NCI-H2196 (cell line): ENCODE measurements at regions not wholly inside any gene's neighbourhood (a gene's known extent, or its start where the extent isn't known, plus 50 kb on each side); places are given as distances from the start of the nearest gene placed in this dataset.
A peak's percentile ranks its signal among the peaks of the same experiment; 100 is the strongest.
"Not testable (repeated sequence)": the region's sequence is repeated elsewhere in the genome, so short reads cannot be mapped to it uniquely, and the experiment has no call there.

Experiments
- DNase-seq: peaks from one replicate; lab custom pipeline; 2025; ENCODE audit not compliant: unreplicated experiment; lab: John Stamatoyannopoulos, UW

- DNase-seq, result peak; percentile 30
Observed at GRCh38 chr1:29550119-29550841, 314.0 kb downstream of the PTPRU start.

GRCh38 chr1:29549728-29550118 is 313.4 kb downstream of the PTPRU start:
- DNase-seq, result not testable (repeated sequence)

GRCh38 chr1:29549001-29549400 is 312.7 kb downstream of the PTPRU start:
- DNase-seq, result no peak

- DNase-seq, result no peak
Observed at GRCh38 chr1:29548091-29548490, 311.8 kb downstream of the PTPRU start.

- no peak for DNase-seq
Observed at GRCh38 chr1:29547300-29547699, 311.0 kb downstream of the PTPRU start.

- DNase-seq, result no peak
Observed at GRCh38 chr1:29546496-29546895, 310.2 kb downstream of the PTPRU start.

- DNase-seq, result no peak
Observed at GRCh38 chr1:29544406-29544805, 308.1 kb downstream of the PTPRU start.

- no peak for DNase-seq
Observed at GRCh38 chr1:29543586-29543985, 307.3 kb downstream of the PTPRU start.

GRCh38 chr1:29542548-29542947 is 306.2 kb downstream of the PTPRU start:
- DNase-seq, result peak; percentile 60

GRCh38 chr1:29541631-29542030 is 305.3 kb downstream of the PTPRU start:
- no peak for DNase-seq

GRCh38 chr1:29540801-29541357 is 304.6 kb downstream of the PTPRU start:
- DNase-seq, result no peak

GRCh38 chr1:29539971-29540370 is 303.6 kb downstream of the PTPRU start:
- DNase-seq, result no peak

- DNase-seq, result no peak
Observed at GRCh38 chr1:29538586-29538985, 302.3 kb downstream of the PTPRU start.

GRCh38 chr1:29532751-29533150 is 296.4 kb downstream of the PTPRU start:
- no peak for DNase-seq

- DNase-seq, result no peak
Observed at GRCh38 chr1:29532285-29532684, 296.0 kb downstream of the PTPRU start.

- no peak for DNase-seq
Observed at GRCh38 chr1:29531596-29531995, 295.3 kb downstream of the PTPRU start.

GRCh38 chr1:29529677-29530278 is 293.5 kb downstream of the PTPRU start:
- DNase-seq, result no peak

GRCh38 chr1:29527314-29528004 is 291.1 kb downstream of the PTPRU start:
- no peak for DNase-seq

GRCh38 chr1:29525941-29526340 is 289.6 kb downstream of the PTPRU start:
- no peak for DNase-seq

- no peak for DNase-seq
Observed at GRCh38 chr1:29524285-29525065, 288.2 kb downstream of the PTPRU start.

- no peak for DNase-seq
Observed at GRCh38 chr1:29523576-29523975, 287.3 kb downstream of the PTPRU start.
